Liver (tissue), 3 donors: ENCODE measurements at regions not wholly inside any gene's neighbourhood (a gene's known extent, or its start where the extent isn't known, plus 50 kb on each side); places are given as distances from the start of the nearest gene placed in this dataset.

Experiments used
- GABPA ChIP-seq, 2 donors: IDR thresholded peaks in 1 of 2; conservative IDR thresholded peaks in 1 of 2; 2 replicates each; pipeline ENCODE4 v1.6.1; 2016; ENCODE audit warnings: antibody characterized with exemption in 2 of 2, mild to moderate bottlenecking in 1 of 2, moderate library complexity in 1 of 2
- JUND ChIP-seq, 2 donors: IDR thresholded peaks; 2 replicates each; pipeline ENCODE4 v1.6.1; 2016; ENCODE audit warnings: antibody characterized with exemption in 2 of 2
- SP1 ChIP-seq: IDR thresholded peaks from 2 replicates; pipeline ENCODE4 v1.6.1; 2018; ENCODE audit warnings: antibody characterized with exemption, mild to moderate bottlenecking
- YY1 ChIP-seq: IDR thresholded peaks from 2 replicates; pipeline ENCODE4 v1.6.1; 2016; ENCODE audit warnings: antibody characterized with exemption, mild to moderate bottlenecking
- TF ChIP-seq, protein P1 (sequence below): fragments of 150-350 bp; IDR thresholded peaks from 2 replicates; pipeline ENCODE4 v1.5.1; 2017; ENCODE audit warnings: improper control_type of control experiment, low read depth, low read length; ENCODE audit not compliant: missing input control
- TF ChIP-seq, protein P2 (sequence below): IDR thresholded peaks from 2 replicates; pipeline ENCODE4 v1.6.1; 2016; ENCODE audit warnings: antibody characterized with exemption
- TF ChIP-seq, protein P3 (sequence below): IDR thresholded peaks from 2 replicates; pipeline ENCODE4 v1.6.1; 2016; ENCODE audit warnings: antibody characterized with exemption, mild to moderate bottlenecking
- donor health status: healthy.
- donor health status: healthy.

DNA sequence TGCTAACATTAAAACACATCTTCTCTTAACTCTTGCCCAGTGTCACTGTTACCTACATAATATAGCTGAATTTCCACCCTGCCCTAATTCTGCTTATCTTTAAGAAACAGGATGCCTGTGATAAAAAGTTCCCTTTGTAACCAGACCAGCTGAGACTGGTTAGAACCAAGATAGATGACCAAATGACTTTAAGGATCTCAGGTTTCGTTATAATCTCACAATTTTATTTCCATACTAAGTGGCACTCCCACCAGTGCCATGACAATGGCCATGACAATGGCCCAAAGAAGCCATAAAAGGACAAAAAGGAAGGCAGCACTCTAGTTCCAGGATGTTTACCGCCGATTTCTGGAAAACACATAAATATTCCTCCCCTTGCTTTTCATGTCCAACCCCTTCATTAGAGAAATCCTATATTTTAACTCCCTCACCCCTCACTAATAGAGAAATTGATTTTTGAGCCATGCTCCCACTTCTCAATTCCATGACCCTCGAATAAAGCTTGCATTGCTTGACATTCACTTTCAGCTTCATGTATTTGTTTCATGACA lies 126.1 kb downstream of the ELAPOR2 start:
- TF ChIP-seq, protein P1, sequence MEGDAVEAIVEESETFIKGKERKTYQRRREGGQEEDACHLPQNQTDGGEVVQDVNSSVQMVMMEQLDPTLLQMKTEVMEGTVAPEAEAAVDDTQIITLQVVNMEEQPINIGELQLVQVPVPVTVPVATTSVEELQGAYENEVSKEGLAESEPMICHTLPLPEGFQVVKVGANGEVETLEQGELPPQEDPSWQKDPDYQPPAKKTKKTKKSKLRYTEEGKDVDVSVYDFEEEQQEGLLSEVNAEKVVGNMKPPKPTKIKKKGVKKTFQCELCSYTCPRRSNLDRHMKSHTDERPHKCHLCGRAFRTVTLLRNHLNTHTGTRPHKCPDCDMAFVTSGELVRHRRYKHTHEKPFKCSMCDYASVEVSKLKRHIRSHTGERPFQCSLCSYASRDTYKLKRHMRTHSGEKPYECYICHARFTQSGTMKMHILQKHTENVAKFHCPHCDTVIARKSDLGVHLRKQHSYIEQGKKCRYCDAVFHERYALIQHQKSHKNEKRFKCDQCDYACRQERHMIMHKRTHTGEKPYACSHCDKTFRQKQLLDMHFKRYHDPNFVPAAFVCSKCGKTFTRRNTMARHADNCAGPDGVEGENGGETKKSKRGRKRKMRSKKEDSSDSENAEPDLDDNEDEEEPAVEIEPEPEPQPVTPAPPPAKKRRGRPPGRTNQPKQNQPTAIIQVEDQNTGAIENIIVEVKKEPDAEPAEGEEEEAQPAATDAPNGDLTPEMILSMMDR, result no peak
- TF ChIP-seq, protein P2, sequence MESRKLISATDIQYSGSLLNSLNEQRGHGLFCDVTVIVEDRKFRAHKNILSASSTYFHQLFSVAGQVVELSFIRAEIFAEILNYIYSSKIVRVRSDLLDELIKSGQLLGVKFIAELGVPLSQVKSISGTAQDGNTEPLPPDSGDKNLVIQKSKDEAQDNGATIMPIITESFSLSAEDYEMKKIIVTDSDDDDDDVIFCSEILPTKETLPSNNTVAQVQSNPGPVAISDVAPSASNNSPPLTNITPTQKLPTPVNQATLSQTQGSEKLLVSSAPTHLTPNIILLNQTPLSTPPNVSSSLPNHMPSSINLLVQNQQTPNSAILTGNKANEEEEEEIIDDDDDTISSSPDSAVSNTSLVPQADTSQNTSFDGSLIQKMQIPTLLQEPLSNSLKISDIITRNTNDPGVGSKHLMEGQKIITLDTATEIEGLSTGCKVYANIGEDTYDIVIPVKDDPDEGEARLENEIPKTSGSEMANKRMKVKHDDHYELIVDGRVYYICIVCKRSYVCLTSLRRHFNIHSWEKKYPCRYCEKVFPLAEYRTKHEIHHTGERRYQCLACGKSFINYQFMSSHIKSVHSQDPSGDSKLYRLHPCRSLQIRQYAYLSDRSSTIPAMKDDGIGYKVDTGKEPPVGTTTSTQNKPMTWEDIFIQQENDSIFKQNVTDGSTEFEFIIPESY, result no peak
- no peak for TF ChIP-seq GABPA (IDR thresholded peaks at IDR 0.05 in 1 of 2, conservative IDR thresholded peaks at IDR 0.05 in 1 of 2)
- no peak for TF ChIP-seq YY1
- TF ChIP-seq JUND (IDR thresholded peaks at IDR 0.05), result no peak
- TF ChIP-seq SP1, result no peak
- TF ChIP-seq, protein P3, sequence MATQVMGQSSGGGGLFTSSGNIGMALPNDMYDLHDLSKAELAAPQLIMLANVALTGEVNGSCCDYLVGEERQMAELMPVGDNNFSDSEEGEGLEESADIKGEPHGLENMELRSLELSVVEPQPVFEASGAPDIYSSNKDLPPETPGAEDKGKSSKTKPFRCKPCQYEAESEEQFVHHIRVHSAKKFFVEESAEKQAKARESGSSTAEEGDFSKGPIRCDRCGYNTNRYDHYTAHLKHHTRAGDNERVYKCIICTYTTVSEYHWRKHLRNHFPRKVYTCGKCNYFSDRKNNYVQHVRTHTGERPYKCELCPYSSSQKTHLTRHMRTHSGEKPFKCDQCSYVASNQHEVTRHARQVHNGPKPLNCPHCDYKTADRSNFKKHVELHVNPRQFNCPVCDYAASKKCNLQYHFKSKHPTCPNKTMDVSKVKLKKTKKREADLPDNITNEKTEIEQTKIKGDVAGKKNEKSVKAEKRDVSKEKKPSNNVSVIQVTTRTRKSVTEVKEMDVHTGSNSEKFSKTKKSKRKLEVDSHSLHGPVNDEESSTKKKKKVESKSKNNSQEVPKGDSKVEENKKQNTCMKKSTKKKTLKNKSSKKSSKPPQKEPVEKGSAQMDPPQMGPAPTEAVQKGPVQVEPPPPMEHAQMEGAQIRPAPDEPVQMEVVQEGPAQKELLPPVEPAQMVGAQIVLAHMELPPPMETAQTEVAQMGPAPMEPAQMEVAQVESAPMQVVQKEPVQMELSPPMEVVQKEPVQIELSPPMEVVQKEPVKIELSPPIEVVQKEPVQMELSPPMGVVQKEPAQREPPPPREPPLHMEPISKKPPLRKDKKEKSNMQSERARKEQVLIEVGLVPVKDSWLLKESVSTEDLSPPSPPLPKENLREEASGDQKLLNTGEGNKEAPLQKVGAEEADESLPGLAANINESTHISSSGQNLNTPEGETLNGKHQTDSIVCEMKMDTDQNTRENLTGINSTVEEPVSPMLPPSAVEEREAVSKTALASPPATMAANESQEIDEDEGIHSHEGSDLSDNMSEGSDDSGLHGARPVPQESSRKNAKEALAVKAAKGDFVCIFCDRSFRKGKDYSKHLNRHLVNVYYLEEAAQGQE, result no peak
